ENCODE measurements at regions not wholly inside any gene's neighbourhood (a gene's known extent, or its start where the extent isn't known, plus 50 kb on each side); places are given as distances from the start of the nearest gene placed in this dataset.

DNA sequence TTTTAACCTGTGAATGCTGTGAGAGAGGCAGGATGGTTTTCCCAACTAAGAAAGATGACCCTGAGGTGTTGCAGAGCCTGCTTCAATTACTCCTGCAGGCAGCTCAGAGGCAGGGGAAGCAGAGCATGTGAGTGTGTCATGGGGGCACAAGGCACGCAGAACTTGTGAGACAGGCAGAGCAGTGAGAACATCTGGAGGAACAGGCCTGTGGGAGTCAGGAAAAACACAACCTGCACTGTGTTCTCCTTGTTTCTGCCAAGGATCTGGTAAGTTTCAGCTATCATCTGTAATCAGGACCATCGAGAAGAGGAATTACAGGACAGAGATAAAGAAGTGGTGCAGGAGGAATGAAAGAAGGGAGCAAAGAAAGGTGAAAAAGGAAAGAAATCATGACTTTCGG lies 741.8 kb upstream of the INTU start:
- peaks cover 5% of the 10 kb centered on the region for H3K9me3 Mint-ChIP-seq
- no peak for DNase-seq
- CTCF ChIA-PET, result no interaction called here
- no peak overlapping the region for H3K27ac Mint-ChIP-seq
- TF ChIP-seq, protein P1, sequence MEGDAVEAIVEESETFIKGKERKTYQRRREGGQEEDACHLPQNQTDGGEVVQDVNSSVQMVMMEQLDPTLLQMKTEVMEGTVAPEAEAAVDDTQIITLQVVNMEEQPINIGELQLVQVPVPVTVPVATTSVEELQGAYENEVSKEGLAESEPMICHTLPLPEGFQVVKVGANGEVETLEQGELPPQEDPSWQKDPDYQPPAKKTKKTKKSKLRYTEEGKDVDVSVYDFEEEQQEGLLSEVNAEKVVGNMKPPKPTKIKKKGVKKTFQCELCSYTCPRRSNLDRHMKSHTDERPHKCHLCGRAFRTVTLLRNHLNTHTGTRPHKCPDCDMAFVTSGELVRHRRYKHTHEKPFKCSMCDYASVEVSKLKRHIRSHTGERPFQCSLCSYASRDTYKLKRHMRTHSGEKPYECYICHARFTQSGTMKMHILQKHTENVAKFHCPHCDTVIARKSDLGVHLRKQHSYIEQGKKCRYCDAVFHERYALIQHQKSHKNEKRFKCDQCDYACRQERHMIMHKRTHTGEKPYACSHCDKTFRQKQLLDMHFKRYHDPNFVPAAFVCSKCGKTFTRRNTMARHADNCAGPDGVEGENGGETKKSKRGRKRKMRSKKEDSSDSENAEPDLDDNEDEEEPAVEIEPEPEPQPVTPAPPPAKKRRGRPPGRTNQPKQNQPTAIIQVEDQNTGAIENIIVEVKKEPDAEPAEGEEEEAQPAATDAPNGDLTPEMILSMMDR (IDR thresholded peaks at IDR 0.05), result no peak
- no peak for ATAC-seq
- intact Hi-C loops (cut with micrococcal nuclease), result no loop called here
- no peaks in the 10 kb centered on the region for H3K4me1 Mint-ChIP-seq (ENCODE audit: low read depth)
- H3K4me3 Mint-ChIP-seq, result no peak overlapping the region
- H3K36me3 Mint-ChIP-seq (ENCODE audit: low read depth), result no peaks in the 10 kb centered on the region
- no peaks in the 10 kb centered on the region for H3K27me3 Mint-ChIP-seq
- POLR2A ChIA-PET, result no interaction called here

DNA sequence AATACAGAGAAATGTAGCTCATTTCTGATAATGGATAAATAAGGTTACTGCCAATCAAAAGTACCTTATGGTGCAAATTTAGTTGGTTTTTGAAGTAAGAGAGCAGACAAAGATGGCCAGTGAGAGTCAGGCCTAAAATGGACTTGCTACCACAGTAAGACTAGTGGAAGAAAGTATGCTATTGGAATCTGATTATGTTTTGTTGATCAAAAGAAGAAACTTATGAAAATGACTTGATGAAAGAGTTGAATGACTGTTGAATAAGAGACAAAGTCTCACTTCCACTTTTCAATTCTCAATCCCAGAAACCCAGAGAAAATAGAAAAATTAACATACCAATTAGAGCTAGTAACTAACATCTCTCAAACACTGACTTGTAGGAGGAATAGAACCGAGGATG lies 737.8 kb upstream of the INTU start:
- Mint-ChIP-seq H3K4me1 (ENCODE audit: low read depth) (no peaks in the 10 kb centered on the region), H3K27ac (no peak overlapping the region), H3K9me3 (peaks cover 20% of the 10 kb centered on the region), H3K36me3 (ENCODE audit: low read depth) (no peaks in the 10 kb centered on the region), H3K4me3 (no peak overlapping the region), H3K27me3 (no peaks in the 10 kb centered on the region)
- ChIA-PET CTCF (no interaction called here), POLR2A (no interaction called here)
- DNase-seq (no peak), ATAC-seq (no peak)
- intact Hi-C loops (cut with micrococcal nuclease), result no loop called here
- TF ChIP-seq, protein P1 (IDR thresholded peaks at IDR 0.05), result no peak

DNA sequence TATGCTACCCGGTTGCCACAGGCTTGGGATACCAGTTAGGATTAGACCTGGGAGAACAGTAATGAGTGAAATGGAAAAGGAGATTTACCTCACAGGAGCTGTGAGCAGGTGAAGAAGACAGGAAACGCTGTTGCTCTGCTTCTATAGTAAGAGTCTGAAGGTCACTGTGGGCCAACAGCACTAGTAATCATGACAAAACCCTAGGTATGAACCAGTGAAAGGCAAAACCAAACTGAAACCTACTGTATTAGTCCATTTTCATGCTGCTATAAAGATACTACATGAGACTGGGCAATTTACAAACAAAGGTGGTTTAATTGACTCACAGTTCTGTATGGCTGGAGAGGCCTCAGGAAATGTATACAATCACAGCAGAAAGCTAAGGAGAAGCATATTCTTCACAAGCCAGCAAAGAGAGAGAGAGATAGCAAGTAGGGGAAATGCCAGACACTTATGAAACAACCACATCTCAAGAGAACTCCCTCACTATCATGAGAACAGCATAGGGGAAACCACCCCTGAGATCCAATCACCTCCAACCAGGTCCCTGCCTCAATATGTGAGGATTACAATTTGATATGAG lies 736.7 kb upstream of the INTU start:
- H3K4me3 Mint-ChIP-seq, result no peak overlapping the region
- ChIA-PET POLR2A (no interaction called here), CTCF (no interaction called here)
- peaks cover 16% of the 10 kb centered on the region for H3K9me3 Mint-ChIP-seq
- no peaks in the 10 kb centered on the region for H3K27me3 Mint-ChIP-seq
- no peaks in the 10 kb centered on the region for H3K36me3 Mint-ChIP-seq (ENCODE audit: low read depth)
- intact Hi-C loops (cut with micrococcal nuclease), result no loop called here
- no peak overlapping the region for H3K27ac Mint-ChIP-seq
- DNase-seq (no peak), ATAC-seq (no peak)
- TF ChIP-seq, protein P1 (IDR thresholded peaks at IDR 0.05), result no peak
- no peaks in the 10 kb centered on the region for H3K4me1 Mint-ChIP-seq (ENCODE audit: low read depth)

DNA sequence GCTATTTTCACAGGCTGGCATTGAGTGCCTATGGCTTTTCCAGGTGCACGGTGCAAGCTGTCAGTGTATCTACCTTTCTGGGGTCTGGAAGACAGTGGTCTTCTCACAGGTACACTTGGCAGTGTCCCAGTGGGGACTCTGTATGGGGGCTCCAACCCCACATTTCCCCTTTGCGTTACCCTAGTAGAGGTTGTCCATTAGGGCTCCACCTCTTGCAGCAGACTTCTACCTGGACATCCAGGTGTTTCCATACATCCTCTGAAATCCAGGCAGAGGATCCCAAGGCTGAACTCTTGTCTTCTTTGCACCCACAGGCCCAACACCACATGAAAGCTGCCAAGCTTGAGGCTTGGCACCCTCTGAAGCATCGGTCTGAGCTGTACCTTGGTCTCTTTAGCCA lies 735.7 kb upstream of the INTU start:
- ATAC-seq (no peak), DNase-seq (no peak)
- ChIA-PET CTCF (no interaction called here), POLR2A (no interaction called here)
- Mint-ChIP-seq H3K27ac (no peak overlapping the region), H3K27me3 (no peaks in the 10 kb centered on the region), H3K4me3 (no peak overlapping the region), H3K9me3 (peaks cover 16% of the 10 kb centered on the region), H3K36me3 (ENCODE audit: low read depth) (no peaks in the 10 kb centered on the region), H3K4me1 (ENCODE audit: low read depth) (no peaks in the 10 kb centered on the region)
- intact Hi-C loops (cut with micrococcal nuclease), result no loop called here
- TF ChIP-seq, protein P1 (IDR thresholded peaks at IDR 0.05), result no peak

DNA sequence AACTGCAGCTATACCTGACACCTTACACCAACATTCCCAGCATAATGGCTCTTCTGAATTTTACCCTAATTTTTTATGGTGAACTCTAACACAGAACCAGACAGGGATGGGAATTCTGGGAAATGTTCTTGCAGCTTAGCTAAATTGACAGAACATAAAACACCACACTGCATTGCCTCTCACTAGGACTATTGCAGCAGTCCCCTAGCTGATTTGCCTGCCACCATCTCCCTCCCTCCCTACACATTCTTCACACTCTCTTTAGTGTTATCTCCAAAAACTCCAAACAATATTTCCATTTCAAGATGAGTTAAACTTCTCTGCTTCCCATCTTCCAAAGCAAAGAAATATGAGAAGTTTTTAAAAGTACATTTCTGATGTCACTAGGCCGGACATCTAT lies 733.9 kb upstream of the INTU start:
- Mint-ChIP-seq H3K4me3 (no peak overlapping the region), H3K27ac (no peak overlapping the region), H3K9me3 (peaks cover 16% of the 10 kb centered on the region), H3K4me1 (ENCODE audit: low read depth) (no peaks in the 10 kb centered on the region), H3K27me3 (no peaks in the 10 kb centered on the region), H3K36me3 (ENCODE audit: low read depth) (no peaks in the 10 kb centered on the region)
- TF ChIP-seq, protein P1 (IDR thresholded peaks at IDR 0.05), result no peak
- no peak for DNase-seq
- no peak for ATAC-seq
- intact Hi-C loops (cut with micrococcal nuclease), result no loop called here
- CTCF ChIA-PET, result no interaction called here
- POLR2A ChIA-PET, result no interaction called here
